ENCODE measurements at regions not wholly inside any gene's neighbourhood (a gene's known extent, or its start where the extent isn't known, plus 50 kb on each side); places are given as distances from the start of the nearest gene placed in this dataset.

- Histone ChIP-seq H4K20me1 (ENCODE audit: control insufficient read depth, insufficient read depth, insufficient read length) (no peaks in the 10 kb centered on the region), H3K4me1 (ENCODE audit: insufficient read depth, low read length) (peaks cover 20% of the 10 kb centered on the region; the same call in 1 of the 2 replicates), H3T11ph (ENCODE audit: low read length) (no peak overlapping the region), H3K79me2 (ENCODE audit: insufficient read depth, low read length) (no peaks in the 10 kb centered on the region), H2BK5ac (ENCODE audit: insufficient read length, low read length) (no peak overlapping the region), H3K4ac (ENCODE audit: low read depth, low read length) (no peak overlapping the region), H3K79me1 (ENCODE audit: insufficient read depth, low read depth, low read length, poor library complexity, severe bottlenecking) (no peaks in the 10 kb centered on the region), H3K9me3 (ENCODE audit: control insufficient read depth, low read depth, low read length) (no peaks in the 10 kb centered on the region), H3K27ac (ENCODE audit: insufficient read length, low read depth, low read length) (no peak overlapping the region), H2AK5ac (ENCODE audit: insufficient read length, low read length) (no peak overlapping the region), H2BK15ac (ENCODE audit: low read depth, low read length) (no peak overlapping the region), H3K14ac (ENCODE audit: insufficient read depth, low read length) (no peak overlapping the region), H3K27me3 (ENCODE audit: insufficient read depth, low read length) (no peaks in the 10 kb centered on the region; the same call in 1 of the 2 replicates), H2BK120ac (ENCODE audit: low read depth, low read length, poor library complexity, severe bottlenecking) (no peak overlapping the region), H4K8ac (replicated peaks; ENCODE audit: insufficient read length, low read depth, low read length) (no peak overlapping the region), H4K91ac (ENCODE audit: insufficient read length, low read depth, low read length) (no peak overlapping the region), H2BK20ac (ENCODE audit: low read depth, low read length, poor library complexity, severe bottlenecking) (no peak overlapping the region), H3K18ac (ENCODE audit: insufficient read length, low read depth, low read length) (no peak overlapping the region), H3K9ac (ENCODE audit: extremely low read depth, insufficient read length, low read length) (no peak overlapping the region), H3K23ac (ENCODE audit: insufficient read length, low read depth, low read length) (no peak overlapping the region), H2BK12ac (ENCODE audit: insufficient read length, low read depth, low read length) (no peak overlapping the region), H3K4me2 (ENCODE audit: insufficient read depth, insufficient read length, low read length) (peak overlapping the region; percentile 7), H3K23me2 (ENCODE audit: insufficient read length, low read depth, low read length, poor library complexity, severe bottlenecking) (no peaks in the 10 kb centered on the region), H3K56ac (ENCODE audit: insufficient read length, low read depth, low read length) (no peak overlapping the region), H2AFZ (ENCODE audit: low read length) (no peak overlapping the region), H4K5ac (ENCODE audit: insufficient read length, low read depth, low read length) (no peak overlapping the region)
- no peaks in the 10 kb centered on the region; a peak in 1 of 7 replicates for H3K36me3 Mint-ChIP-seq (ENCODE audit: insufficient read depth in 1 of 3, low read depth in 3 of 3)
- no peaks in the 10 kb centered on the region; a peak in 1 of 5 replicates for H3K9me3 Mint-ChIP-seq
- no peak overlapping the region for H3K27ac Mint-ChIP-seq
- WGBS (ENCODE audit: extremely low coverage, insufficient read length, low lambda C conversion rate), result no CpG with 5 or more reads among the region's 4 CpGs
- H3K27me3 Mint-ChIP-seq (ENCODE audit: low read depth), result peaks cover 25% of the 10 kb centered on the region
- H3K4me3 Mint-ChIP-seq, result peak overlapping the region in 1 of 2 experiments; percentile 39; a peak in 3 of 5 replicates
- H3K4me1 Mint-ChIP-seq, result peaks cover 42 to 45% of the 10 kb centered on the region in 2 experiments
- no peak for DNase-seq
- TF ChIP-seq CTCF (conservative IDR thresholded peaks at IDR 0.05), result no peak
These were observed 213.2 kb upstream of the ARL4C start for GRCh38 chr2:234710066-234710465.
